Neural progenitor cell (in vitro differentiated cells): ENCODE measurements at regions not wholly inside any gene's neighbourhood (a gene's known extent, or its start where the extent isn't known, plus 50 kb on each side); places are given as distances from the start of the nearest gene placed in this dataset.

ENCODE experiments used
- EZH2 ChIP-seq: fragments of 200-600 bp; sonication (generic); IDR thresholded peaks from 2 replicates; pipeline ENCODE4 v1.6.1; 2017; ENCODE audit warnings: antibody characterized with exemption, mild to moderate bottlenecking, moderate library complexity
- EZH2phosphoT487 ChIP-seq: fragments of 200-600 bp; sonication (generic); IDR thresholded peaks from 2 replicates; pipeline ENCODE4 v1.6.1; 2017; ENCODE audit warnings: antibody characterized with exemption
- TF ChIP-seq, protein P1 (sequence below): fragments of 200-600 bp; sonication (generic); IDR thresholded peaks from 2 replicates; pipeline ENCODE4 v1.5.1; 2017; ENCODE audit warnings: antibody characterized with exemption, mild to moderate bottlenecking

- TF ChIP-seq, protein P1, sequence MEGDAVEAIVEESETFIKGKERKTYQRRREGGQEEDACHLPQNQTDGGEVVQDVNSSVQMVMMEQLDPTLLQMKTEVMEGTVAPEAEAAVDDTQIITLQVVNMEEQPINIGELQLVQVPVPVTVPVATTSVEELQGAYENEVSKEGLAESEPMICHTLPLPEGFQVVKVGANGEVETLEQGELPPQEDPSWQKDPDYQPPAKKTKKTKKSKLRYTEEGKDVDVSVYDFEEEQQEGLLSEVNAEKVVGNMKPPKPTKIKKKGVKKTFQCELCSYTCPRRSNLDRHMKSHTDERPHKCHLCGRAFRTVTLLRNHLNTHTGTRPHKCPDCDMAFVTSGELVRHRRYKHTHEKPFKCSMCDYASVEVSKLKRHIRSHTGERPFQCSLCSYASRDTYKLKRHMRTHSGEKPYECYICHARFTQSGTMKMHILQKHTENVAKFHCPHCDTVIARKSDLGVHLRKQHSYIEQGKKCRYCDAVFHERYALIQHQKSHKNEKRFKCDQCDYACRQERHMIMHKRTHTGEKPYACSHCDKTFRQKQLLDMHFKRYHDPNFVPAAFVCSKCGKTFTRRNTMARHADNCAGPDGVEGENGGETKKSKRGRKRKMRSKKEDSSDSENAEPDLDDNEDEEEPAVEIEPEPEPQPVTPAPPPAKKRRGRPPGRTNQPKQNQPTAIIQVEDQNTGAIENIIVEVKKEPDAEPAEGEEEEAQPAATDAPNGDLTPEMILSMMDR, result no peak
- TF ChIP-seq EZH2, result no peak
- TF ChIP-seq EZH2phosphoT487, result no peak
Measured at GRCh38 chr9:92208693-92209524, 84.6 kb downstream of the IARS1 start.
